ENCODE measurements at regions not wholly inside any gene's neighbourhood (a gene's known extent, or its start where the extent isn't known, plus 50 kb on each side); places are given as distances from the start of the nearest gene placed in this dataset.

DNA sequence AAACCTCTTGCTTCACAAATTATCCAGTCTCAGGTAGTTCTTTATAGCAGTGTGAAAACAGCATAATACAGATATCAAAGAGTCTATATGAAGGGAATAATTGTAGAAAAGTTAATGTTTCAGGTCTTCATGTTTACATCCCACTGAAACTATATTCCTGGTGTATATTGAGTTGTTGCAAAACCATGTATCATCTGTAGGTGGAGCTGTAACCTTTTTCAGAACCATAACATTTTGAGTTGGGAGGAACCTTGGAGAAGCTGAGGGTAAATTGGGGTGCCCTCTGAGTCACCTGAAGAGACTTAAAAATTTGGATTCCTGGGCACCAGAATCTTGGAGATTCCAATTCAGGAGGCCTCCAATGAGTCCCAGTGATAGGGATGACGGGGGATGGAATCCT, 51.9 kb upstream of the TAPT1 start (continued):
- peak; percentile 44 to 49 for TF ChIP-seq RAD21 (IDR thresholded peaks at IDR 0.05 in 1 of 2, conservative IDR thresholded peaks at IDR 0.05 in 1 of 2; ENCODE audit: low read depth in 2 of 2, low read length in 2 of 2)
